ENCODE measurements at regions not wholly inside any gene's neighbourhood (a gene's known extent, or its start where the extent isn't known, plus 50 kb on each side); places are given as distances from the start of the nearest gene placed in this dataset.

- no peak for DNase-seq (ENCODE audit: low spot score, unreplicated experiment)
- peaks cover 13% of the 10 kb centered on the region for H3K27me3 Mint-ChIP-seq
- no peaks in the 10 kb centered on the region for H3K36me3 Mint-ChIP-seq (ENCODE audit: insufficient read depth)
- no peak overlapping the region for H3K27ac Mint-ChIP-seq
- TF ChIP-seq CTCF (IDR thresholded peaks at IDR 0.05; ENCODE audit: unreplicated experiment) = peak; percentile 55
- H3K4me3 Mint-ChIP-seq (ENCODE audit: low read depth) = no peak overlapping the region
- H3K4me1 Mint-ChIP-seq (ENCODE audit: low read depth) = no peaks in the 10 kb centered on the region
- peaks cover 4% of the 10 kb centered on the region for H3K9me3 Mint-ChIP-seq (ENCODE audit: low read depth)
Measured at GRCh38 chr12:125773033-125773640, 707.9 kb downstream of the AACS start.

GRCh38 chr12:125775507-125775906, 710.3 kb downstream of the AACS start:
- Mint-ChIP-seq H3K36me3 (ENCODE audit: insufficient read depth) (no peaks in the 10 kb centered on the region), H3K27me3 (peaks cover 7% of the 10 kb centered on the region), H3K9me3 (ENCODE audit: low read depth) (peaks cover 4% of the 10 kb centered on the region), H3K4me3 (ENCODE audit: low read depth) (no peak overlapping the region), H3K4me1 (ENCODE audit: low read depth) (no peaks in the 10 kb centered on the region), H3K27ac (no peak overlapping the region)
- TF ChIP-seq CTCF (IDR thresholded peaks at IDR 0.05; ENCODE audit: unreplicated experiment) = no peak
- no peak for DNase-seq (ENCODE audit: low spot score, unreplicated experiment)

GRCh38 chr12:125776212-125776611, 711.0 kb downstream of the AACS start:
- peaks cover 4% of the 10 kb centered on the region for H3K9me3 Mint-ChIP-seq (ENCODE audit: low read depth)
- TF ChIP-seq CTCF (IDR thresholded peaks at IDR 0.05; ENCODE audit: unreplicated experiment) = no peak
- no peaks in the 10 kb centered on the region for H3K4me1 Mint-ChIP-seq (ENCODE audit: low read depth)
- no peaks in the 10 kb centered on the region for H3K36me3 Mint-ChIP-seq (ENCODE audit: insufficient read depth)
- no peak for DNase-seq (ENCODE audit: low spot score, unreplicated experiment)
- peaks cover 7% of the 10 kb centered on the region for H3K27me3 Mint-ChIP-seq
- no peak overlapping the region for H3K27ac Mint-ChIP-seq
- H3K4me3 Mint-ChIP-seq (ENCODE audit: low read depth) = no peak overlapping the region

GRCh38 chr12:125786143-125786542, 720.9 kb downstream of the AACS start:
- no peaks in the 10 kb centered on the region for H3K4me1 Mint-ChIP-seq (ENCODE audit: low read depth)
- no peak overlapping the region for H3K27ac Mint-ChIP-seq
- no peak overlapping the region for H3K4me3 Mint-ChIP-seq (ENCODE audit: low read depth)
- no peak for TF ChIP-seq CTCF (IDR thresholded peaks at IDR 0.05; ENCODE audit: unreplicated experiment)
- DNase-seq (ENCODE audit: low spot score, unreplicated experiment) = no peak
- H3K36me3 Mint-ChIP-seq (ENCODE audit: insufficient read depth) = no peaks in the 10 kb centered on the region
- H3K27me3 Mint-ChIP-seq = peaks cover 9% of the 10 kb centered on the region
- peaks cover 17% of the 10 kb centered on the region for H3K9me3 Mint-ChIP-seq (ENCODE audit: low read depth)

- no peak for TF ChIP-seq CTCF (IDR thresholded peaks at IDR 0.05; ENCODE audit: unreplicated experiment)
- H3K36me3 Mint-ChIP-seq (ENCODE audit: insufficient read depth) = no peaks in the 10 kb centered on the region
- DNase-seq (ENCODE audit: low spot score, unreplicated experiment) = no peak
- no peak overlapping the region for H3K4me3 Mint-ChIP-seq (ENCODE audit: low read depth)
- H3K27me3 Mint-ChIP-seq = no peaks in the 10 kb centered on the region
- H3K27ac Mint-ChIP-seq = no peak overlapping the region
- peaks cover 12% of the 10 kb centered on the region for H3K9me3 Mint-ChIP-seq (ENCODE audit: low read depth)
- H3K4me1 Mint-ChIP-seq (ENCODE audit: low read depth) = no peaks in the 10 kb centered on the region
Measured at GRCh38 chr12:125794401-125794800, 729.2 kb downstream of the AACS start.

Measured in progenitor cell of endocrine pancreas (in vitro differentiated cells).